ENCODE measurements at regions not wholly inside any gene's neighbourhood (a gene's known extent, or its start where the extent isn't known, plus 50 kb on each side); places are given as distances from the start of the nearest gene placed in this dataset.
A peak's percentile ranks its signal among the peaks of the same experiment; 100 is the strongest.

DNA sequence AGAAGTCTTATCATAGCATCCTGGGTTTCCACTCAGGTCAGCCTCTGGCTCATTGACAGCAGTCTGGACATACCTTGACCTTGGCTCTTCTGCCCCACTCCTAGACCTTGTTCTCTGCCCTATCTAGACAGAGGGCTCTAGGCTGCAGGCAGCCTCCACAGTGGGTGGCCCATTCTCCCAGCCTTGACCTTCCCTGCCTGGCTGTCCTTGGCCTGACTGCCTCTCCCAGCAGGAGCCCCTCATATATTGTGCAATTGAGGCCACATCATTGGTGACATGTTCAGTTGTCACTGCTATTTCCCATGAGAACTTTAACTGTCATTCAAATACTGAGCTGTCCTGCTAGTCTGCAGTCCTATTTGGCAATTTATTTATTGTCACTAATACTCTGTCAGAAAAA lies 503.4 kb downstream of the PLXNA4 start:
- no peak for DNase-seq

DNA sequence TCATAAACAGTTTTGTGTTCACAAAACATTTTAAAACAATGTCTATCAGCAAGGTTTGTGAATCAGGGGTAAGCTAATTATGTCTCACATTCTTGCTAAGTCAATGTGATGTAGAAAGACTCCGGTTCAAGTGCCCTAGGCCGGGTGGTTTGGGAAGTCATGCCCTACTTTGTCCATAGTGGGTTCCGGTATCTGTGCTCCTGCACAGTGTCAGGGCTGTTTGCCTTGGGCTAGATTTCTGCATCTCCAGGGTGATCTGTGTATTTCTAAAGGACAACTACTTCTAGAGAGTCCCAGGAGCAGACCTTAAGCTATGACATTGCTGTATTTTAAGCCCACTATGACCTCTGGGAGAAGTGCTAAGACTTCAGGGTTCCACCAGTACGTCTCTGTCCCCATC lies 504.1 kb downstream of the PLXNA4 start:
- no peak for DNase-seq

DNA sequence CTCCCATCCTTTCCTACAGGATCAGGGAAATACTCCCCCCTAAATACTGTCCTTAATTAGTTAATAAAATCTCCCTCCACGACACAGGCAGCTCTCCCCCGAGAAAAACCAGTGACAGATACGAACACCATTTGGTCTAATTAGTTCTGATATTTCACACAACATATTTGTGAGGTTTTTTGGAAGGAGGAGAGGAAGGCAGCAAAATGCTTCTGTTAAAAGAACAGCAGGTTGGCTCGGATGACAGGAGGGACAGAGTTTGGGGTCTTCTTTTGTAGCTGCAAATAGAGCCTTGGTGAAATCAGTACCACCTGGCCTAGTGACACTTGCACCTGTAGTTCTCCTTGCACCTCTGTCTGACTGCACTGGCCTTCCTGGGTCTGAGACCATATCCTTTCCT lies 507.0 kb downstream of the PLXNA4 start:
- DNase-seq, result no peak

DNA sequence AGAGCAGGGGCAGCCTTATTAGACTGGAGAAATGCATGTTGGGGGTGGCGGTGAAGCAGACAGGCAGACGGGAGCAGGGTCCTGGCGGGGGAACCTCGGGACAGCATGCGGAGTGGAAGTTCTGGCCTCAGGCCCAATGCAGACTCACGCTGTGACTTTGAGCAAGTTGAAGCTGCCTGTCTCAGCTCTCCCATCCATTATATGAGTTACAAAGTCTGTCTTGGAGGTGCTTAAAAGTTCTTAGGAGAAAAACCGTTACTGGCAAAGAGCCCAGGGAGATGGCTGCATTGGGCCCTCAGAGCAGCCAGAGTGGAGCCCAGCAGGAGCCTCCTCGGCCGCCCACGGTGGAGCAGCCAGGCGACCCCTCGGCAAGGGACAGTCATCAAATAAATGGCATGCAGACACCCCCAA lies 509.5 kb downstream of the PLXNA4 start:
- DNase-seq, result no peak

DNA sequence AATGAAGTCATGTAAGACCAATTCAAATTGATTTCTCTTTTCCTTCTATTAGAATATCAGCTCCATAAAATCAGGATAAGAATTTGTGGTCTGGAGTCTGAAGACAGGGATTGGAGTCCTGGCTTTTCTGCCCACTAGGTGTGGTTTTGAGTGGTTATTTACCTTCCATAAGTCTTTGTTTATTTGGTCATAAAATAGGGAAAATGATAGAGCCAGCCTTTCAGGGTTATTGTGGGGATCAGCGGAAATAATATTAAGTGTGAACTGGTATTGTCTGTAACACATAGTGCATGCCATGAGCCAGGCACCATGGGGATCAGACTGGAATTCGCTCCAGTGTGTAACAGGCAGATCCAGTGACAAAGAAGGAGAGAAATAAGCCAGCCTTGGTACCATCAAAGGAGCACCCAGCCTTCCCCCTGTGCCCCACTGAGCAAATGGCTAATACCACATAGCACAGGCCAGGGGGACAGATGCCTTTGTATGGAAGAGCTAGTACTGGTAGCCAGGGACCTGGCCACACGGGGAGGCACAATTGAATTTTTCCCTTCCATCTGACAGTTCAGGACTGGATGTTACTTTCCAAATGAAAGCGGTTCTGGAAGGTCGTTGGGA lies 509.7 kb upstream of the PODXL start:
- no peak for DNase-seq

DNA sequence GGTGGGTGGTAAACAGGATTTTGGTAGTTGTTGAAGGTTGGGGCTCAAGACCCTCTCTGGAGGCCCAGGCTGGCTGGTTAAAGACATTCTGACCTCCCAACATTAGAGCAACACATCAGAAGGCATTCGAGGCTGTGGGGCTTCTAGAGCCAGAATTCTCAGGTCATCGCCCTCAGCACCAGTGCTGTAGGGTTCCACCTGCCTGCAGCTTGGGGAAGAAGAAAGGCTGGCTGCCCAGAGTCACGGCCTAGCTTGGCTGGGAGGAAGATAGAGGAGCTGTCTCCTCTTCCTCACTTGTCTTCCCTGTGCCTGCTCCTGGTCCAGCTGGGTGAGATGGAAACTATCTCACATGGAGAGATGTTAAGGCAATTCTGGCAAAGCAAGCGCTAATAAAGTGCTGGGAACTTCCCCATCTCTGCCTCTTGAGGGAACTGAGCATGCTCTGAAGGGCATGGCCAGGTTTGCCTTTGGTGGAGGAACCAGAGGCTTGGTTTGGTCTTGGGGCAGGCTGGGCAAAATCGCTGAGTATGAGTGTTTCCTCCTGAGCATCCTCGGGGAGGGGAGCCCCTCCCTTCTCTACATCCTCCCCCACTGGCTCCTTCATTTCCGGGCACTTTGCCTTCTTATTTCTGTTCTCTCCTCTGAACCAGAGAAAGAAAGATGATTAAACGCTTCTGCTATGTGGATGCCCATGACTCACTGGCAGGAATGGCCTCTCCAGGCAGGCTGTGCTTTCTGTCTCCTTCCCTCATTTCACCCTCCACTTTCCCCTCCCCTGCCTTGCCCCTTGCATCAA lies 509.0 kb upstream of the PODXL start:
- DNase-seq, result no peak

DNA sequence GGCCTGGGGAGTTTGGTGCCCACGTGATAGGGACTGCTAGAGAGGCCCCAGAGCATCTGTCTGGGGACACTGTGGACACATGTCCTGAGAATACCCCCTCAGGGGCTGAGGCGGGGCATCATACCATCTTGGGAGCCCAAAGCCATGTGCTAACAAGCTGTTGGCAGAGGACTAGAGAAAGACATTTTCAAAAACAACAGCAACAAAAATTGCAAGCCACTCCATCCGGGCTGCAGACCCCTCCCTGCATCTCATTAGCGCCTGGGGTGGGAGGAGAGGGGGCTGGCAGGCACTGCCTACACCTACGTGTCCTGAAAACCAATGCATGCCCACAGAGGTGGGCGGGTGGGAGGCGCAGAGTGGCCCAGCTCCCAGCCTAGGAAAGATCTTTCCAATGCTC lies 507.4 kb upstream of the PODXL start:
- no peak for DNase-seq

DNA sequence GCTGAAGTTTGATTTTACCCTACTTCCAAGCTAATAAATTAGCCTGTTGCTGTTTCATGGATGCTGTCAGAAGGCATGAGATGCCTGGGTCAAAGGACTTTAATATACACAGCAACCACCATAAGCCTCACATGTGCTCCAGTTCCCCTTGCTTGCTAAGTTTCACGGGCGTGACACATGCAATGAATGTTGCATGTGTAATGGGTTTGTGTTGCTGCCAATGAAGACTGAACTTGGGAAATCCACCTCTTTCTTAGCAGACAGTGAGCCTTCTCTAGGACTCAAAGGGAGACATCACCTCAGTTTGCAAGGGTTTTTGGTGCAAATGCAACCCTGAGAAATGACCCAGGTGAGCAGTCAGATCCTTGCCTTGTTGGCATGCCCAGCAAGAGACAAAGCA lies 505.5 kb upstream of the PODXL start:
- no peak for DNase-seq

DNA sequence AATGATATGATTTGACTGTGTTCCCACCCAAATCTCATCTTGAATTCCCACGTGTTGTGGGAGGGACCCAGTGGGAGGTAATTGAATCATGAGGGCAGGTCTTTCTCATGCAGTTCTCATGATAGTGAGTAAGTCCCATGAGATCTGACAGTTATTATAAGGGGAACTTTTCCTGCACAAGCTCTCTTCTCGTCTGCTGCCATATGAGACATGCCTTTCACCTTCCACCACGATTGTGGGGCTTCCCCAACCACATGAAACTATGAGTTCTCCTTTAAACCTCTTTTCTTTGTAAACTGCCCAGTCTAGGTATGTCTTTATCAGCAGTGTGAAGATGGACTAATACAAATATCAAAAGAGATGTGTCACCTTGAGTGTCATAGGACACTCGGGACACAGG lies 502.7 kb upstream of the PODXL start:
- DNase-seq, result no peak

DNA sequence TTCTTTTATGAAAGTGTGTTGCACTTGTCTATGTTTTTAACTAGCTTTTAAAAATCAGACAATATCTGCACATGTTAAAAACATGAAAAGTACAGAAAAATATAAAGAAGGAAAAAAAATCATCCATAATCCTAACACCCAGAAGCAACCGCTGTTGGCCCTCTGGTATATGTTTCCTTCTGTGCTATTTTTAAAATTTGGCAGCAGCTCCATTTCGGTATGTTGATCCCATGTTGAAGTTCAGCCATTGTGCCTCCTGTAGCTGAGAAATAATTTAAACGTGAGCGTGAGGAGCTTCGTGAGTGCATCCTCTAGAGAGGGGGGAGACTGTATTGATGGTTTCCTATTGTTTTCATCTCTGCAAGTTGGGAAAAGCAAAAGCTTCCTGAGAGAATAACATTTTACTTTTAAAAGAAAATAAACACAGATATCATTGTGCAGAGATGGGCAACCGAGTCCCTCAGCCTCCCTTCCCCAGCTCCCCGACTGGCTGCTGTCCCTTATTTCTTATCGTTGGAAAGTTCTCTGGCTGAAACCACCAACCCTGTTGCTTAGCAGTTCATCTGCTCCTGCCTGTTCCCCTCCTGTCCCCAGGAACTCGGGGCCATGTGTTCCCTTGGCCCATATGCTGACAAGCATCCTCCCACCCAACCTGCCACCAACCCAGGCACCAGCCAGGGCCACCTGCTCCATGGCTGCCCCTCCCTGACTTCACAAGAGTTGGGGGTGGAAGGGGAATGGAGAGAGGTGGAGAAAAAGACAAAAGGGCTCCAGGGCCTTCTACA lies 499.1 kb upstream of the PODXL start:
- no peak for DNase-seq

DNA sequence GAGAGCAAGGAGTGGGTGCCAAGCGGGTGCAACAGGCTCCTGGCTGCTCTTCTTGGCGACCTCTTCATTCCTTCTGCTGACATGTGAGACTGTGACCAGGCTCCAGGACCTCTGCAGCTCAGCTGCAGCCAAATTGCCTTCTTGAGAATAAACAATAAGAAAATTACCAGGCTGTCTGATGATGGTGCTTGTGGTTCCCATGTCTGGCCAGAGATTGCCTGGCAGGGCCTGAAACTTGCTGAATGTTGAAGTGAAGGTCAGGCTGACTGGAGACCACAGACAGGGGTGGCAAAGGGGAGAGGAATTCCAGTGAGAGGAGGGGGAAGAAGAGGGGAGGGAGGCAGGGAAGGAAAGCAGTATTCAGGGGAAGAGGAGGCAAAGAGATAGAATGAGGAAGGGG lies 497.4 kb upstream of the PODXL start:
- DNase-seq, result no peak

DNA sequence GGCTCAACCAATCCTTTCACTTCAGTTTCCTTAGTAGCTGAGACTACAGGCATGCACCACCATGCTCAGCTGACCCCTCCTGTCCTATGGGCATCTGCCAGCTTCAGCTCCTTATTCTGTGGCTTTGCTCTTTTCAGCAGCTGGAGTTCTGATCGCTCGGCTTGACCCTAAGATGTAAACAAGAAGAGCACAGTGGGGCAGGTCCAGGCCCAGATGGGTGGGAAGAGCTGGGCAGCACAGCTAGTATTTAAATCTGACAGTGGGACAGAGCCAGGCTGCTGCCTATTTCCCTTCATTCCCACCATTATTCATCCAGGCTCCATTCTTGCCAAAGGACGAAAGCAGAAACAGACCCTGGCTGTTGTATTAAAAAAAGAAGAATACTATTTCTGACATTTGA lies 494.9 kb upstream of the PODXL start:
- no peak for DNase-seq

DNA sequence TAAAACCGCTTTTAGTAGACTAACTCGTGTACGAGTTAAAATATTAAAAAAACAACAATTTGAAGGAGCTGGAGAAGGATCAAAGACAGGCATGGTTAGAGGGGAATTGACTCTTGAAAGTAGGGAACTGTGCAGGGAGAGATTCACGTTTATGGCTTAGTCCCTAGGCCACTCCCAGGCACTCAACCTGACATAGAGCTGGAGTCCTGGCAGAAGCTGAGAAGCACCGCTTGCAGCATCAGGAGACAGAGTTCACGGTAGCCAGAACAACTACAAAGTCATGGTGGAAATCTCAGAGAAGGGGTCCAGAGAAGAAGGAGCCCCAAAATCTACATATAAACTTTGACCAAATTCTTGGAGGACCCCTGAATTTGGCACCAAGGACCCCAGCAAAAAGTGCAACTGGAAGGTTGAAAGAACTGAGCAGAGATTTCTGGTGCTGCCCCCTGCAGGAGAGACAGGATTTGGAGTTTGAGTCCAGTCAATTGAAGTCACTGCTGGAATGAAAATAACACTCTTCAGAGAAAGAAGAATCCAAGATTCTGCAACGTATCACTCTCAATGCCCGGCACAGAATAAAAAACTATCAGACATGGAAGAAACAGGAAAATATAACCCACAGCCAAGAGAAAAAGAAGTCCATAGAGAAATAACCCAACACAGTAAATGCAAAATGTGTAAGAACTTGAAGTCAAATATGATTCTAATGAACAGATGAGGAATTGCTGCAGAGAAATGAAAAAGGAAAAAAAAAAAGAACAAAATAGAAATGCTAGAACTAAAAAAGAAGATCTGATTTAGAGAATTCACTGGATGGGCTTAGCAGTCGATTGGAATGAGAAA lies 493.3 kb upstream of the PODXL start:
- peak; percentile 49 for DNase-seq

DNA sequence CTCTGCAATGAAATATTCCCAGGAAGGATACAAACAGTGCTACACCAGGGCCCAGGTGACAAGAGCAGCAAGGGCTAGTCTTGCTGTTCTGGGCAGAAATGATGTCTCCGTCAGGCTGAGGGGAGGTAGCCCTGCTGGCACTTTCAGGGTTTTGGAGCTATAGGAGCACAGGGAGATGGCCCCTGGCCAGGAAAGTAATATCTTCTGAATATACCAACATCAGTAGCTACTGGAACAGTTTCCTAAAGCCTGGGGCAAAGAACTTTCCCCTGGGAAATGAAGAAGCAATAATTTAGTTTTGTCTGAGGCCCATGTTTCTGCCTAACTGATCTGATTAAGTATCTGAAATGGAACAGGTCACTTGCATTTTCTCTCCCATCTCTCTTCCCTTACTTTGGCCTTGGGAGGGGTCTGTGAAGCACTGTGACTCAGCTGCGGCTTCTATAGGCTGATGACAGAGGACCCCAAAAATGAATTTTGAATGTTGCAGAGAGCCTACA lies 489.1 kb upstream of the PODXL start:
- DNase-seq, result no peak

DNA sequence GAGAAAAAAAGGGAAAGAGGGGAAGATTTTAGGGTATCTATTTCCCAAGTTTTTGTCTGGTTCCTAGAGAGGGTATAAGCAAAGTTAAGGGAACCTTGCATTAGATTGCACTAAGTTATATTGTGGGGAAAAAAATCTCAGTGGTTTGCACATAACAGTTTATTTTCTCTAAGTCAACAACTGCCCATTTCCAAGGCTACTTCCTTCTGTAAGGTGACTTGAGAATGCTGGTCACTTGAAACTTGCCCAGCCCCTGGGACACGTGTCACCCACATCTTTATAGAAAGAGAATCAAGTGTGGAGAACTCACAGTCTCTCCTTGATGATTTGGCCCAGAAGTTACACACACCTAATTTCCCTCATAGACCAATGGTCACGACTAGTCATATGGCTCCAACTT lies 488.6 kb upstream of the PODXL start:
- no peak for DNase-seq

DNA sequence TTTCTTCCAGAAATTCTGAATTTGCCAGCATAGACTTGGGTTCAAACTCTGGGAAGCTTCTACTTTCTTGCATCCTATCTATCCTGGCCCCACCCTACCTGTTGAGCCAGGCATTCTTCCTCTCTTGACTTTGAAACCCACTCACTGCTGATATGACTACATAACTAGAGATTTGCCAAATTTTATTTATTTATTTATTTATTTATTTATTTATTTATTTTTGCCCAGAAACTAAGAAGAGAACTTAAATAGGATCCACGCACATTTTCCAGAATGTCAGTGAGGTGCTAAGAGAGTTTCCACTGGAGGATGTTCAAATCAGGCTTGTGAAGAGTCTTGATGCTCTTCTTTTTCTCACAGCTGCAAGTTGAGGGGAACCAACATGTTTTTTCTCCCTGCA lies 487.8 kb upstream of the PODXL start:
- DNase-seq, result no peak

DNA sequence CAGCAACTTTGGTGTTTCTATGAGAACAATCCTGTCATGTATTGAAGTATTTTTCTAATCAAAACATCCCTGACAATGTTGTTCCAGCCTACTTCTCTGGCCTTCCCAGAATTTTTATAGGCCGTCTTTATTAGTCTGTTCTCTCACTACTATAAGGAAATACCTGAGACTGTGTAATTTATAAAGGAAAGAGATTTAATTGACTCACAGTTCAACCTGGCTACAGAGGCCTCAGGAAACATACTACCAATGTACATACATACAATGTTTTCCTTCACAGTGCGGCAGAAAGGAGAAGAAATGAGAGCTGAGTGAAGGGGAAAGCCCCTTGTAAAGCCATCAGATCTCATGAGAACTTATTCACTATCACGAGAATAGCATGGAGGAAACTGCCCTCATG lies 484.7 kb upstream of the PODXL start:
- DNase-seq, result no peak

DNA sequence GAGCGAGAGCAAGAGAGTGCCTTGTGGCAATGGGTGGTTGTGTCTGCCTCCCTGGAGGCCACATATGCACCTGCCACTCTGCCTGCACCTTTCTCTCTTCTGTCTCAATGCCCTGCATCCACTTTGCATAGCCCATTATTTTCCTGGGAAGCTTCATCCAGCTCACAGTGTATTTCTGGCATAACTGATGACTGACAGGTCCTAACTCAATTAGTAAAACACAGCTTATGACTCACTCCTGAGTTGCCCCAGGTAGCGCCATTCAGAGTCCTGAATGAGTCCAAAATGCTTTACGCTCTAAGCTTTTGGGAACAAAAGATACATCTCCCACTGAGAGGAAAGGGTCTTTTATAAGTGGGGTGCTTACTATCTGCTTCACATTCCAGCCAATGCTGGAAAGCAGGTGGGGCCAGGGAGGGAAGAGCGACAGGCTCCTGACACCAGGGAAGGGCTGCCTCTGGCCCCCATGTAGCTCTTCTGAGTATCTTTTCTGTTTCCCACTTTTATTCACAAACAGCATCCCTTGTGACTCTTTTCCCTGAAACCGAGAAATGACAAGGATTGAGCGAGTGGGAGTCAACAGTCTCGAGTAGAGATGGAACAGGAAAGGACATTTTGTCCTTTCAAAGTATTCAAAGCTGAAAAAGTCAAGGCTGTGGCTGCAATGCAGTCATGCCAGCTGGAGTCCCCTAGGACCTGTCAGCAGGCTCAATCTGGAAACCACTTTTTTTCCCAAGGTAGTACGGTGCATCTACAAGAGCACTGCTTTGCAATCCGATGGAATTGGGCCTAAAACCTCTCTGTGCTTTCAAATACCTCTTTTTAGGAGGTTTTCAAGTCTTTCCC lies 479.3 kb upstream of the PODXL start:
- no peak for DNase-seq

DNA sequence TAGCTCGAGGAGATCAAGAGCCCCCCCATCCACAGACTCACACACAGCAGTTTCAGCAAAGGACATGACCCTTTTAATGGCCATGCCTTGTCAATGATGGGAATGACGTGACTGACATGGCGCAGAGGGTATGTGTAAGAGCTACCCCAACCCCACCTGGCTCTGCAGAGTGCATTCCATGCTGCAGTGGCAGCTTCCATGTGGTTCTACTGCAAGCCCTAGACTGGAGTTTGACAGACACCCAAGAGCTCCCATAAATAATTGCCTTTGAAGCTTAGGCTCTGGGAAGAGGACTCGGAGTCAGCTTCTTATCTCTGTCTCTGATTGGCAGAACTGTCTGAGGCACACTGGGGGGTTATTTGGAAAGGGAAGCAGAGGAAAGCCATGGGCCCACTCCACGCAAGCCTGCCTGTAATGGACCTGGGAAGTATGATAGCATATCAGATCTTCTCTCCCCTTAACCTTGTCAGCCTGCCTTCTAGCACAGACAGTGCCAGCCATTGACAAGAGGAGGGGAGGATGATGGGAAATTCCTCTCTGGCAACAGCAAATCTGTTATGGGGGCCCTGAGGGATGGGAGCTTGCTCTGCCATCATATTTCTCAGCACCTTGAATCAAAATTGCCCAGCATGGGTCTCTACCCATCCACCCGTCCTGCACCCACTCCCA lies 478.5 kb upstream of the PODXL start:
- no peak for DNase-seq

DNA sequence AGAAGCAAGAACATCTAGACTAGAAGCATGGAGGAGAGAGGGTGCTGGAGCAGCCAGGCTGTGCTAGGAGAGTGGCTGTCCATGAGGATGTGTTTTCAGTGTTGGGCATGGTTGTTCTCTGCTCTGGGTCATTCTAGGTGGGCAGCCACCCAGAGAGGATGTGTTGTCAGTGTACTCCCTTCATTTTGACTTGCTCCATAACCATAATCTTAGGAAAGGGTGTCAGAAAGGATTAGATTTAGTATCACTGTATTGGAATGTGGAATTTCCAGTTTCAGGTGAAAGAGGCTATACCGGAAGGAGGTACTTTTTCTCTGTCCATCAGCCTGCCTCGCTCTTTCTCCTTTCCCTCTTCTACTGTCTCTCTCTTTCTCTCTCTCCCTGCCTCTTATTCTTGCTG lies 474.5 kb upstream of the PODXL start:
- DNase-seq, result no peak

DNA sequence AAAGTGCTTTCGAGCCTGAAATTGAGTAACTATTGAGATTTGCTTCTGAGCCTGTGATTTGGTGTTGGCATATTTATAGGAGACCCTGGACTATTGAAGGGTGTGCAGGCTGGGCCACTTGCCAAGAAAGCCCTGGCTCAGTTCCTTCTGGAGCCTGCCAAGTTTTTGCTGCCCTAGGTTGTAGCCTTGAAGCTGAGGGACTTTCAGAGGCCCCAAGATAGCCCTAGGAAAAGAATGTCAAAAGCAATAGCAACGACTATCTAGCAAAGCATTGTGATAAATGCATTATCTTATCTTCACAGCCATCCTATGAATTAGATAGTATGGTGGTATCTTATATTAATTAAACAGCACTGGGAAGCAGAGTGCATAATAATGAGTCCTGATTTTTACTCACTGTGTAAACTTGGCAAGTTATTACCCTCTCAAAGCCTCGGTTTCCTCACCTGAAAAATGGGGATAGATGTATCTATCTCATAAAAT lies 473.7 kb upstream of the PODXL start:
- no peak for DNase-seq

All from stimulated activated CD4-positive, alpha-beta T cell treated with anti-CD3 and anti-CD28 coated beads, Interleukin-15, amount 100 ng/mL, for 24 hours (primary cell).